Neural progenitor cell (in vitro differentiated cells): ENCODE measurements at regions not wholly inside any gene's neighbourhood (a gene's known extent, or its start where the extent isn't known, plus 50 kb on each side); places are given as distances from the start of the nearest gene placed in this dataset.

Experiments
- DNase-seq: peaks from one replicate; pipeline ENCODE4 v3.0.0-alpha.2; 2016; ENCODE audit warnings: low spot score
- H2AFZ ChIP-seq: fragments of 200-600 bp; sonication (generic); replicated peaks from 2 replicates; pipeline ENCODE4 v1.6.1; 2016; ENCODE audit warnings: antibody characterized with exemption
- H3F3A ChIP-seq: fragments of 200-600 bp; sonication (generic); 2 replicates; pipeline ENCODE4 v1.6.1; 2016; ENCODE audit warnings: antibody characterized with exemption, low read depth
- H3K27ac ChIP-seq: fragments of 200-600 bp; sonication (generic); 2 replicates; pipeline ENCODE4 v1.5.1; 2016; ENCODE audit warnings: mild to moderate bottlenecking
- H3K27me3 ChIP-seq: fragments of 200-600 bp; sonication (generic); 2 replicates; pipeline ENCODE4 v1.6.1; 2016; ENCODE audit warnings: mild to moderate bottlenecking, moderate library complexity
- H3K36me3 ChIP-seq: fragments of 200-600 bp; sonication (generic); 2 replicates; pipeline ENCODE4 v1.5.1; 2016
- H3K4me1 ChIP-seq: fragments of 200-600 bp; sonication (generic); 2 replicates; pipeline ENCODE4 v1.6.1; 2016; ENCODE audit warnings: mixed run types
- H3K4me2 ChIP-seq: fragments of 200-600 bp; sonication (generic); 2 replicates; pipeline ENCODE4 v1.6.1; 2016
- H3K4me3 ChIP-seq: fragments of 200-600 bp; sonication (generic); 2 replicates; pipeline ENCODE4 v1.5.1; 2016
- H3K79me2 ChIP-seq: fragments of 200-600 bp; sonication (generic); 2 replicates; pipeline ENCODE4 v1.6.1; 2016; ENCODE audit warnings: low read depth
- H3K9ac ChIP-seq: fragments of 200-600 bp; sonication (generic); 2 replicates; pipeline ENCODE4 v1.6.1; 2016
- H3K9me3 ChIP-seq: fragments of 200-600 bp; sonication (generic); 2 replicates; pipeline ENCODE4 v1.5.1; 2016; ENCODE audit warnings: low read depth
- H4K20me1 ChIP-seq: fragments of 200-600 bp; sonication (generic); 2 replicates; pipeline ENCODE4 v1.6.1; 2016; ENCODE audit warnings: low read depth
- H3K27ac Mint-ChIP-seq: 3 replicates; pipeline ENCODE4 v1.8.0; 2021; ENCODE audit warnings: mixed read lengths
- H3K27me3 Mint-ChIP-seq: 2 replicates; pipeline ENCODE4 v1.8.0; 2022; ENCODE audit warnings: low read depth, mild to moderate bottlenecking, inconsistent platforms, moderate library complexity, mixed read lengths; ENCODE audit not compliant: insufficient read depth
- H3K36me3 Mint-ChIP-seq: 3 replicates; pipeline ENCODE4 v1.8.0; 2021; ENCODE audit warnings: mixed read lengths
- H3K4me1 Mint-ChIP-seq: 3 replicates; pipeline ENCODE4 v1.8.0; 2021; ENCODE audit warnings: mixed read lengths
- H3K4me3 Mint-ChIP-seq: 3 replicates; pipeline ENCODE4 v1.8.0; 2021; ENCODE audit warnings: mild to moderate bottlenecking, moderate library complexity, mixed read lengths
- H3K9me3 Mint-ChIP-seq: 3 replicates; pipeline ENCODE4 v1.8.0; 2020; ENCODE audit warnings: mixed read lengths
- CTCF ChIP-seq: fragments of 200-600 bp; sonication (generic); IDR thresholded peaks from 2 replicates; pipeline ENCODE4 v1.5.1; 2017; ENCODE audit warnings: antibody characterized with exemption, mild to moderate bottlenecking
- EZH2 ChIP-seq: fragments of 200-600 bp; sonication (generic); IDR thresholded peaks from 2 replicates; pipeline ENCODE4 v1.6.1; 2017; ENCODE audit warnings: antibody characterized with exemption, mild to moderate bottlenecking, moderate library complexity
- EZH2phosphoT487 ChIP-seq: fragments of 200-600 bp; sonication (generic); IDR thresholded peaks from 2 replicates; pipeline ENCODE4 v1.6.1; 2017; ENCODE audit warnings: antibody characterized with exemption

- H2AFZ ChIP-seq: no peak overlapping the region
- H4K20me1 ChIP-seq: no peaks in the 10 kb centered on the region
- peak; percentile 28 for TF ChIP-seq CTCF
- TF ChIP-seq EZH2phosphoT487: no peak
- TF ChIP-seq EZH2: no peak
- no peak for DNase-seq
- H3K9me3 ChIP-seq: no peaks in the 10 kb centered on the region
- H3K4me1 ChIP-seq: no peaks in the 10 kb centered on the region
- no peak overlapping the region for H3K9ac ChIP-seq
- no peaks in the 10 kb centered on the region for H3K79me2 ChIP-seq
- H3K36me3 ChIP-seq: no peaks in the 10 kb centered on the region
- Mint-ChIP-seq H3K4me3 (no peak overlapping the region), H3K27me3 (no peaks in the 10 kb centered on the region), H3K36me3 (no peaks in the 10 kb centered on the region), H3K4me1 (no peaks in the 10 kb centered on the region), H3K9me3 (no peaks in the 10 kb centered on the region), H3K27ac (no peak overlapping the region)
- H3F3A ChIP-seq: no peaks in the 10 kb centered on the region
- no peak overlapping the region for H3K4me3 ChIP-seq
- no peaks in the 10 kb centered on the region for H3K27me3 ChIP-seq
- no peak overlapping the region for H3K27ac ChIP-seq
- no peak overlapping the region for H3K4me2 ChIP-seq
Observed at GRCh38 chrX:131854581-131854980, 168.5 kb upstream of the STK26 start.

- no peaks in the 10 kb centered on the region for H3K27me3 Mint-ChIP-seq
- no peaks in the 10 kb centered on the region for H4K20me1 ChIP-seq
- H3K79me2 ChIP-seq: no peaks in the 10 kb centered on the region
- no peaks in the 10 kb centered on the region for H3K27me3 ChIP-seq
- H3K4me1 Mint-ChIP-seq: no peaks in the 10 kb centered on the region
- no peaks in the 10 kb centered on the region for H3K4me1 ChIP-seq
- H3K4me2 ChIP-seq: no peak overlapping the region
- H3K27ac Mint-ChIP-seq: no peak overlapping the region
- peaks cover 2% of the 10 kb centered on the region for H3K9me3 Mint-ChIP-seq
- no peaks in the 10 kb centered on the region for H3K36me3 Mint-ChIP-seq
- H3K9ac ChIP-seq: no peak overlapping the region
- TF ChIP-seq EZH2phosphoT487 (no peak), EZH2 (no peak), CTCF (no peak)
- H2AFZ ChIP-seq: no peak overlapping the region
- no peak overlapping the region for H3K4me3 ChIP-seq
- H3K36me3 ChIP-seq: no peaks in the 10 kb centered on the region
- no peak overlapping the region for H3K27ac ChIP-seq
- no peak overlapping the region for H3K4me3 Mint-ChIP-seq
- no peaks in the 10 kb centered on the region for H3F3A ChIP-seq
- DNase-seq: no peak
- H3K9me3 ChIP-seq: no peaks in the 10 kb centered on the region
Observed at GRCh38 chrX:131861088-131861787, 161.9 kb upstream of the STK26 start.

- Histone ChIP-seq H3K4me1 (no peaks in the 10 kb centered on the region), H3K27me3 (no peaks in the 10 kb centered on the region), H3K36me3 (no peaks in the 10 kb centered on the region), H3K9ac (no peak overlapping the region), H3K27ac (no peak overlapping the region), H3K9me3 (peaks cover 4% of the 10 kb centered on the region), H3K4me2 (no peak overlapping the region), H2AFZ (no peak overlapping the region), H3F3A (no peaks in the 10 kb centered on the region), H3K4me3 (no peak overlapping the region), H3K79me2 (no peaks in the 10 kb centered on the region), H4K20me1 (no peaks in the 10 kb centered on the region)
- H3K9me3 Mint-ChIP-seq: peaks cover 2% of the 10 kb centered on the region
- H3K4me3 Mint-ChIP-seq: no peak overlapping the region
- TF ChIP-seq EZH2phosphoT487: no peak
- no peak for TF ChIP-seq EZH2
- TF ChIP-seq CTCF: no peak
- no peak overlapping the region for H3K27ac Mint-ChIP-seq
- DNase-seq: no peak
- no peaks in the 10 kb centered on the region for H3K4me1 Mint-ChIP-seq
- H3K36me3 Mint-ChIP-seq: no peaks in the 10 kb centered on the region
- no peaks in the 10 kb centered on the region for H3K27me3 Mint-ChIP-seq
Observed at GRCh38 chrX:131862321-131862720, 160.8 kb upstream of the STK26 start.
